HG03378 (cell line): ENCODE measurements at regions not wholly inside any gene's neighbourhood (a gene's known extent, or its start where the extent isn't known, plus 50 kb on each side); places are given as distances from the start of the nearest gene placed in this dataset.

Source experiments
- ATAC-seq: cut with Tn5 transposase; IDR thresholded peaks from one replicate; pipeline ENCODE4 v1.9.1; 2021; ENCODE audit warnings: mild to moderate bottlenecking, moderate library complexity; ENCODE audit not compliant: unreplicated experiment

DNA sequence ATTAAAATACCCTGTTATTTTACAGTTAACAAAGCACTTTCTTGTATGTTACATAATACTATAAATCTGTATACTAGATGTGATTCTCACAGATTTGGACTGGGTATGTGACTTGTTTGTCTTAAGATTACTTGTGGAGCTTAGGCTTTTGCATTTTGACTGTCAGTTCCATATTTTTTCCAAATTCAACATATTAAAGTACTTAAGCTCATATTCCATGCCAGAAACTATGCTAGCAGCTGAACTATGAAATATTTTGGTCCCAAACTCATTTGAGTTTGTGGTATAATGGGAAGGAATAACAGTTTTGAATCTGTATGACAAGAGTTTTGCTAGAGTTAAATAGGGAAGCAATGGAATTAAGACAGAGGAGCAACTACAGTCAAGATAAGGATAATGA is 841.4 kb downstream of the JRKL start:
- no peak for ATAC-seq

DNA sequence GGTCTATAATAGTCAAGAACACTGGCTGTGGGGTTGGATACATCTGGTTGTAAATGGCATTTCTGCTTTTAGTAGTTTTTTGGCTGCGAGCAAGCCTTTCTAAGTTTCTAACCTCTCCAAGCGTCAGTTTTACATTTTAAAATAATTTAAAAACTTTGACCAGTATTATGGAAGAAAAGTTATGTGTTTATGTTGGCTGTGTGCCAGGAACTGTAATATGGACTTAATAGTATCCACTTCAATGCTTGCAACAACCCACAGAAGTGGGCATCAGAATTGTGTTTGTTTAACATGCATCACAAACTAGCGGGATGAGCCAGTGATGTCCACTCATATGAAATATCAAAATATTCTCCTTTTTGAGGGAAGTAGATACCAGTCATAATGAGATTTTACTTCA is 844.2 kb downstream of the JRKL start:
- no peak for ATAC-seq

DNA sequence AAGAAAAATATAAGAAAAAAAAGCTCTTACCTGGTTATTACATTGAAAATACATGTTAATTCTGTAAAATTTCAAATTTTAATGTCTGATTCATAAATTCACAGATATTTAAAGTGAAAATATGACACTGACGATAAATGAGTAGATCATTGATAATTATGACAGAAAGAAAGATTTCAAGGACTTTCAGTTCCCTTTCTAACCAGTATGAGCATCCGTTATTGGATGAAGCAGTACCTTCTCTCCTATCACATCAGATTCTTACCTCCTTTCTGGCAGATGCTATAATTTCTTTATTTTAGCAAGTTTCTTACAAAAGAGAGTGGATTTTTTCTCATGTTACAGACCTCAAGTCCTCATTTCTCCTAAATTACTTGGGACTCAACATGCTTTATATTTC is 847.3 kb downstream of the JRKL start:
- ATAC-seq, result no peak

DNA sequence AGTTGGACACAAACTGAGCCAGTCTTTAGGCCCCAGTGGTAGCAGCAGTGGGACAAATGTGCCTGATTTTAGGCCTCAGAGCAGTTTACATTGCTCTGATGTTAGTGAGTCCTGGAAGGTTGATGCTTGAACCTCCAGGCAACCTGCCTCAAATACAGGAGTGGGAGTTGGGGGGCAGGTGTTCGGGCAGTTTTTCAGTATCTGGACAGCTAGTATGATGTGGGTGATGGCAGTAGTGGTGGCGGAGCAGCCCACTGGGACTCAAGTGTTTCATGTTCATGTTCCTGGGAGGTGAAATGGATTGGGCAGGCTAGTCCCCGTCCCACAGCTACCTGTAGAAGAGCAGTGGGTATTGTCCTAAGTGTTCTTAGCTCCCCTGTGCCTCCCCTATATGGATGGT is 857.8 kb downstream of the JRKL start:
- no peak for ATAC-seq

DNA sequence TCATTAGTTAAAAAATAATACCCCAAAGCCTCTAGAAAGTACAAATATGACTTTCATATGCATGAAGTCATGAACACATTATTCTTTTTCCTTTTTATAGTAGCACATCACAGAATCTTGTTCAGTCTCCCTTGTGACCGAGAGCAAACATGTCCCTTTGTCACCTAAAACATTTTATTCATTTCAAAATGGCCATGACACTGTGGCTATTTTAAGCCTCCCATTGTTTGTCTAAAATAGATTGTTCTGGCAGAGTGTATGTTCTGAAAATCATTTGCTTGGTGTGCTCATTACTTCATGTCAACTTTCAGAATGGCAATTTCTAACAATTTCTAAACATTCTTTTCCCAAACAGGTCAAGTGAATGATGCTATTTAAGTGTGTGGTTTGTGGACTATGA is 865.0 kb downstream of the JRKL start:
- ATAC-seq, result no peak

DNA sequence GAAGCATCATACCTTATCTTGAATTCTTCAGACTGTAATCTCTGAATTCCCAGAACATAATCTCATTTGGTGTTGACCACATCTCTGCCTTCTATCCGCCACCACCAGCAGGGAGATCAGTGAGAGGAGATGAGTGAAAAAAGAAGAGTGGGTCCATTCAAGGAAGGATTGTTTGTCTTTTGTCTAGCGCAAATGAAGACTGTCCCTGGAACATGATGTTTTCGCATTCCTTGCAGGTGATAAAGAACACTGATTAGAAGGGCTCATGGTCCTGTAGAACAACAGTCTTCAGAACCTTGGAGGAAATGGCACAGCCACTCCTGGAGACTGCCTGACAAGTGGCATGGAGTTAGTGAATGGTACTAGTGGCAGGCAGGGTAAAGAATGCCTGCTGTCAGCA is 869.6 kb downstream of the JRKL start:
- ATAC-seq, result no peak

DNA sequence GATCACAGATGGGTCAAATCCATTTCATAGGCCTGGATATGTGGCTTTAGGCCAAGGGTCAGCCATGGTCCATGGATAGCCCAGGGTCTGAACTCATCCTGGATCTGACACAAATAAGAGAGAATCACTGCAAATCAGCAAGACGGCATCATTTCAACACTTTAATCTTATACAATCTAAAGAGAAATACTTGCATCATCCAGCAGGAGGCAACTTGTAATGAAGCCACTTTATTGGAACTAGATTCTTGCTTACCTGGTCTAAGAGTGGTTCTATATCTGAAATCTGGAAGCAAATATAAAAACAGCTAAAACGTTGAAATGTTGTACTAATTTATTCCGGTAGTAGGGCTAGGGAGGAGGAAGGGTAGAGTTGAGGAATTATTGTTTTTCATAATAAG is 870.1 kb downstream of the JRKL start:
- ATAC-seq, result no peak

DNA sequence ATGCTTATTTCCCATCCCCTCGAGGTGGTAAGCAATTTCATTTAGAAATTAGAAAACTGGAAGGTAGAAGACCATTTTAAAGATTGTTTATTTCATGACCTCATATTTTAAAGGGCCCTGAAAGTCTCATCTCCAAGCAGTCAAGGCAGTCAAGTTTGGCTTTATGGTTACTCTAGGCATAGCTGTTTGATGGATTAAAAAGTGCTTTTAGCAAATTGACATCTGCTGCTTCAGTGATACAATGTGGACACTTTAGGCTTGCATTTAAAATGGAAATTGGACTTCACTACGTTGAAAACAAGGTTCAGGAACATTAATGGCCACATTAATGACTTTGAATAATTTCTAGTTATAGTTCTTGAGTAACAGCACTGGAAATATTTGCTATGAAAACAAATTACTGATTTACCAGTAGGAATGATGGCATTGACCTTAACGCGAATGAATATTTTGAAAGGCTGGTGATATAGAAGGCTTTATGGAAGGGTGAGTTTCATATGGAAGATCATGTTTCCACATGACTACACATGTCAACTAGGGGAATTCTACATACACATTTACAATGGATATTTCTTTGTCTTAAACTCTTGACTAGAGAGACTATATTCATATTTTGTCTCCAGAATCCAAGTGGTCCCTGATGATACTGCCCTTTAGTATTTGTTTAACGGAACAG is 873.5 kb downstream of the JRKL start:
- no peak for ATAC-seq

DNA sequence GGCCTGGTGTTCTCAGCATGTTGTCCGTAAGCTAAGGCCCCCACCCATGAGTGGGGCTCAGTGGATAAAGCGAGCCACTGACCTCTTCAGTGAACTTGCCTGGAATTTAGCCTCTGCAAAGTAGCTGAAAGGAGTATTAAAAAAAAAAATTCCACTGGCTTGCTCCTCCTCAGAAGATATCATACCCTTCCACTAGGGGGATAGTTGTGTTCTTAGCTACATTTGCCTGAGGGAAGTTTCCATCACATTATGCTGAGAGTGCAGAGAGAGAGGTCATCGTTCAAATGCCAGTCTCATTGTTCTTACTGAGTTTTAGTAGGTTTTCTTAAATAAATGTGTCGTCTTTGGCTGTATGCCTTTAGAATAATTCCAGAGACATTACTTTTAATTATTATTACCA is 879.7 kb downstream of the JRKL start:
- ATAC-seq, result no peak

DNA sequence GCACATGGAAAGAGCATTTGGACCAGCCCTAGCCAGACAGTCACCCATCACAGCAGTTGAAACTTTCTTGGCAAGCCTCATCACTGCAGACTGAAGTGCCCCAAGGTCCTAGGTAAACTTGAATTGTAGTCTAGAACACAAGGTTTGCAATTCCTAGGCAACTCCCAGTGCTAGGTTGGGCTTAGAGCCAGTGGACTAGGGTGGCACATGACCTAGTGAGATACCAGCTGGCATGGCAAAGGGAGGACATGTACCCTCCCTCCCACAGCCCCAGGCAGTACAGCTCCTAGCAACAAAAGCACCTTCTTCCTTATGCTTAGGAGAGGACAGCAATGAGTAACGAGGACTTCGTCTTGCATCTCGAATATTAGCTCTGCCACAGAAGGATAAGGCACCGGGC is 889.5 kb downstream of the JRKL start:
- no peak for ATAC-seq

DNA sequence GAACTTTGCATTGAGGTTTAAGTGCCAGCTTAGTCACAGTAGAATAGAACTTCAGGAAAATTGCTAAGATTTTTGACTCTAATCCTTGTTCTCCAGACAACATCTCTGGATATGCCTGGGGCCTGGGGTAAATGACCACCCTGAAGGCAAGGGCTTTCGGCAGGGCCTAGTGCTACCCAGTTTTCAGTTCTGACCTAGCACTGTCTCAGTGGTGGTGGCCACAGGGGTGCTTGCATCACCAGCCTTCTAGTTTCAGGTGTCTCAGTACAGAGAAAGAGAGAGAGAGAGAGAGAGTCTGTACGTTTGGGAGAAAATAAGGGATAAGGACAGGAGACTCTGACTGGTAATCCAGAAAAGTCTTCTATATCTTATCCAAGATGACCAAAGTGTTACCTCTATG is 890.5 kb downstream of the JRKL start:
- ATAC-seq, result no peak

DNA sequence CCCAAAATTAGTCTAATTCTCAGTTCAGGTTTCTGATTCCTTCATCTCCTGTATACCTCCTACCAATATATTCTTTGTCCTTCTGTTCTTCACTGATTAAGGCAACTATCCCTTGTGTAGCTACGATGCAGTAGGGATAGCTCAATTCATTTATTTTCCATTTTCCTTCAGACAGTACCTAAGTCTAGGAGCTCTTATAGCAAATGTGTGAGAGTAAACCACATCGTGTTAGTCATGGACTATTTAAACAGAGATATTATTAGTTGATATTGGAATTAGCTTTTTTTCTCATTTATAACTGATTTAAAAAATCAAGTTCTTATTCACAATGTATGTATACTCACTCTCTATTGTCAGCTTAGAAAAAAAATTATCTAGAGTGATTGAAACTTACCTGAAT is 900.0 kb downstream of the JRKL start:
- no peak for ATAC-seq

DNA sequence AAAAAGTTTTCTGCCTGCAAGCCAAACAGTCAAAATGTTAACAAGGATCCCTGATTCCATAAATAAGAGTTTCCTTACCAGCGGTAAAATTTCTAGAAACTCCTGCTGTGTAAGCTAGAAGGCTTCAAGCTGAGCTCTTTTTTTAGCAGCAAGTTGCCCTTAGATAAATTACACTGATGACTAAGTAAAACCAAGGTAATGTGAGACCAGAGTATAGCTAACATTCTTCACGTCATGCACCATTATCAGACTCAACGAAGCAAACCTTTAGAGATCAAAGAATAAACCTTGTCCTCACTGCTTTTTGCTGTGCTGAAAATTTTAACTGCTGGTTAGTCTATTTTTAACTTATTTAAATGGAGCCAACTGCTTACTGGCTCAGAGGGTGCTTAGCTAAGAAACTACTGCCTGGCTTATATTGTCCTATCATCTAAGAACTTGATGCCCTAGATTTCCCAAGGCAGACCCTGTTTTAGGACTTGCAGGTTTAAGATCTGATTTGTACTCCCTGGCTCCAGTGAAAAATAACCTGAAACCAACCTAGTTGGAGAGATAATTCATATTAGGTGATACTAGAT is 900.7 kb downstream of the JRKL start:
- no peak for ATAC-seq

DNA sequence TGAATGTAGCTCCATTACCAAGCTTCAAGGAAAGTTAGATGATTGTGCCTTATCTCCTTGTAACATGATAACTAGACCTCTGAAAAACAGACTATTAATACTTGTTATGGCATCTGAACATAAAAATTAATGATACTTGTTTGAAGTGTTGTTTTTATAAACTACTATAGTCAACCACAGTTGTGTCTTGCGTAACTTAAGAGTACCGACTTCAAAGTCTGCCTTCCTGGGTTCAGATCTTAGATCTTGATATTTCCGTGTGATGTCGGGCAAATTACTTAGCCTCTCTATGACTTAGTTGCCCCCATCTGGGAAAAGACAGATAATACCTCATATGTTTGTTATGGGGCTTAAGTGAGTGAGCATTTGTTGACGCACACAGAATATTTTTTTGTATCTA is 906.5 kb downstream of the JRKL start:
- ATAC-seq, result no peak

DNA sequence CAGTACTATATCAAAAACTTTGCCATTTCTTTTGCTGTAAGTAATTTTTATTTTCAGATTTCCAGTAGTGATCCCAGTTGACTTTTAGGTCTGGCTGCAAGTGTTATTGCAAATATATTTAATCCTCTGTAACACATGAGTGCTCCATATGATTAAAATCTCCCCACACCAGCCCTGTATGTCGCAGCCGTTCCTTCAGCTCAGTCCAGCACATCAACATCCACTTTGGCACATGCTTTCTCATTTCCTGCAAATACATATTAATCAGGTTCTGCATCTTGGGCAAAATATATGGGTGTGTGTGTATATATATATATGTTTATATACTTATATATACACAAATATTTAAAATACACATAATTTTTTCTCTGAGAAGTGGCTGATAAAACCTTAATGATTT is 919.5 kb downstream of the JRKL start:
- no peak for ATAC-seq

DNA sequence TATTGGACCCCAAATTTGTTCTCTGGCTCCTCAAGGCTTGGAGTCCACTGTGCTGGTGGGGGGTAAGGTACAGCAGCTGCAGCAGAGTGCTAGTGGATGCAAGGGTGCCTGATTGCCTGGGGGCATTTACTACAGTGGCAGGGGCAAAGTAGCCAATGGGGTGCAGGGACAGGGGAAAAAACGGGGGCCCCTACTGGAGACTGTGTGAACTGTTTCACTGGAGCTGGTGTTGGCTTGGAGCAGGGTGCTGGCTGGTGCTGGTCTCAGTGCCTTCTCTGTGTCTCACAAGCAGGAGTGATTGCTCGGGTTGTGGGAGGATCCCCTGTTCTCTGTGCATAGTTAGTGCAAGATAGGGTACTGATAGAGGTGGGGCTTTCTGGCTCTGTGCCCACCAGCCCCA is 935.9 kb downstream of the JRKL start:
- ATAC-seq, result no peak

DNA sequence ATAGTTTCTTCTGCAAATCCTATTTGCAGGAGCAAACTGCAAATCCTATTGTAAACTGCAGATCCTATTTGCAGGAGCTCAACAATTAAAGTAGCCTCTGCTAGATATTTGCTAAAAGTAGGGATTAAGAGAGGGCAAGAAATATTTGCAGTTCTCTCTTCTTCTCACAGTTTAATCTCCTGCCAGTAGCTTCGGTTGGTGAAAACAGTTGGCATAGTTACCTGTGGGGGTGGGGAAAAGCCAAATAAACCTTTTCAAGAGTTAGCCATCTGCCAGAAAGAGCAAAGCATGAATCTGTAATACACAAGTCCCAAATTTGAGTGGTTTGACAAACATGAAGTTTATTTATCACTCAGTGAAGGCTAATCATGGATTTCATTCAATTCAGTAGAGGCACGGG is 942.5 kb downstream of the JRKL start:
- no peak for ATAC-seq

DNA sequence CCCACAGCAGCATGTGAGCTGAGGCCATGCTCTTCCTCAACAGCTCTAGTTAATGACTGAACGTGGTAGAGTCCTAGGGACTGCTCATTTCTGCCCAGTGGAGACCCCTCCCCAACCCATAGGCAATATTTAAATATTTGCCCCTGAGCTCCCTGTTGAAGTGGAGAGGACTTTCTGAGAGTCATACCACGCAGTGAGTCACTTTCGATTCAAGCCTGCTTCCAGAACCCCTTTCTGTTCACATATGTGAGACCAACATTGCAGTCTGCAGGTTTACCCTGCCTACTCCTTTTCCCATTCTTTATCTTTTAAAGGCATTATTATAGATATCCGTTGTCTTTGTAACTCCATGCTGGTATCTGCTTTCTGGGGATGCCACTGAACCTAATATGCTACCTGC is 946.3 kb downstream of the JRKL start:
- ATAC-seq, result no peak

DNA sequence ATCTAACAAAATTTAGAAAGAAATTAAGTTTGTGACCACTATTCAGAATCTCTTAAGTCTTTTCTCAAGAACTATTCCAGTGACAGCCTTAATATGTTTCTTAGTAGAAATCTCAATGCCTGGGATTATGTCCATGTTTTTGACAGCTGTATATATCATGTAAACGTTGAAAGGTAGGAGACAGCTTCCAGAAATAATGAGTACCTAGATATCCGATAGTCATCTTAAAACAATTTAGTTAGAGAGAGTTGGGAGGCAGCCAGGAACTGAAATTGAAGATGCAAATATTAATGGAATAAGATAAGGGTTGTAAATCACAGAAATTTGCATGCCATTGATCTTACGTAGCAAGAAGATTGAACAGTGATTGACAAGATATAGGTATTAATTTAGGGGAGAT is 955.2 kb downstream of the JRKL start:
- no peak for ATAC-seq

DNA sequence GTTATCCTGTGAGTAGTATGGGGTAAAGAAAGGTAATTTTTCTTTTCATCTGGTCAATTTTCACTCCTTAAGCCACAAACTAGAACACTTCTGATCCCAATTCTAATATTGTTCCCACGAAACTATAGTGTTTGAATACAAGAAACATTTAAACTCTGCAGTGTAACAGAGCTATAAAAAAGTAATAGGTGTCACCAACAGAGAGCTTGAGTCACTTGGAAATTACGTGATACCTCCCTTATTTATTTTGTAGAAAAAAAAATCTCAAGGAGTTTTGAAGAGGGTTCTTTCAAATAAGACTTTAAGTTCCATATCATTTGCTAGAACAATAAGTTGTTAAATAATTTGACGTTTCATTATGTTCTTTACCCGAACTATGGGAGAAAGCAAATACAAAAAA is 959.4 kb downstream of the JRKL start:
- no peak for ATAC-seq

DNA sequence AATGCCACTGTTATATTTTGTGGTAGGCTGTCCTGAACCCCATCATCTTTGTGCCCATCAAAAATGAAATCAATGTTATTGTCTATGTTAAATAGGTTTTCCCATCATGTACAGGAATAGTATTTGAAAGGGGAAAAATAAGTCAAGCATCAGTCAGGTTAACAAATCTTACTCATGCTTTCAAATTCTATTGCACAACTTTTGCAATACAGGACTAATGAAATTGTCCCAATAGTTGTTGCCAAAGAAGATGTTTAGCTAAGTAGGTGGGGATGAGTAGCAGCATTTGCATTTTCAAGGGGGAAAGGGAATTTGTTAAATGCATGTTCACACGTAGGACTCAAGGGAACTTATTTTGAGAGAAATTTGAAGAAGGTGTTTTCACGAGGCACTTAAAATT is 962.1 kb downstream of the JRKL start:
- ATAC-seq, result no peak

DNA sequence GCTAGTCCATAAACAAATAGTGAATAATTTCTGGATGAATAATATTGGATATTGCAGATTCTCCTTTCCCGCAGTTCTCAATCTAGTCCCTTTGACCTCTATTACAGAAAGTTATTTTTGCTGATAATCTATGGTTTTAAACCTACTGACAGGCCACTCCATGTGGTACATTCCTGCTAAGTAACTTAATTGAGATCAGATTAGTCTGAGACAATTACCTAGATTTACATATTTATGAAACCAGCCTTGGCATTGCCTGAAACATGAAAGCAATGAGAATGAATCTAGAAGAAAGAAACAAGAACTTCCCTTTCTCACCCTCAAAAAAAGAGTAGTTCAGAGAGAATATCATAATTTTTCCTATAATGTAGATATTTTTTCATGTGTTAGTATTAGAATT is 964.2 kb downstream of the JRKL start:
- ATAC-seq, result no peak

DNA sequence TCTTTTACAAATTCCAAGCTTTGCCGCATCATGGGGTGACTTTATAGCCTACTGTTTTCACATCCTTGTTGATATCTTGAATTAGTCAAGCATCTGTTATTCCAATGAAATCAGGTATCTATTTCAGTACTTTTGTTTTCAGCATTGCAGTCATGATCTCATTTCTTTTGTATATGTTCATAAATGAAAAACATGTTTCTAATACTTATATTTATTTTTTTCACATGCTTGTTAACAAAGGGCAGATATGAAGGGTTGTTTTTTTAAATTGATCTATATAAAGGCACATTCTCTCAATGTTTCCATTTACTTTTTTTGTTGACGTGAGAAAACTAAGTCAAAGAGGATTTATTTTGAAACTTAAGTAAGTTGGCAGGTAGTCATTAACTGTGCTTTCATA is 964.8 kb downstream of the JRKL start:
- ATAC-seq, result no peak
